ENCODE measurements at regions not wholly inside any gene's neighbourhood (a gene's known extent, or its start where the extent isn't known, plus 50 kb on each side); places are given as distances from the start of the nearest gene placed in this dataset.
"Not testable (repeated sequence)": the region's sequence is repeated elsewhere in the genome, so short reads cannot be mapped to it uniquely, and the experiment has no call there.

DNA sequence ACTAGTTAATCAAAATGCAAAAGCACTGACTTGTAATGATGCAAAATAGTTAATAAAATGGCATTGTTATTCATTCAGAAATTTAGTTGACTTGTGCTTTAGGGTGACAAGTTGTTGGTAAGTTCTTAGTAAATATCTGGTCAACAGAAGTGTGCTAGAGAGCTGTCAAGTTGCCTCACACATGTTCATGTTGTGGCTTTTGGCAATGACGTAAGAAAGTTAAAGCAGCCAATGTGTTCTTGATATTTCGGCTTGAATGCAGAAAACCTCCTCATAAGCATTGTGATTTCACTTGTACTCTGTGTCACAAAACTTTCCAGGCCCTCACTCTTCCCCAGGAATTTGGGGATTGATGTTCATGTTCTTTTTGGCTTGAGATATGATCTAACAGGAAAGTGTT is 626.7 kb downstream of the PRR16 start:
- TF ChIP-seq POLR2AphosphoS5 (IDR thresholded peaks at IDR 0.05) (no peak), EP300 (IDR thresholded peaks at IDR 0.05; ENCODE audit: low read depth) (no peak), POLR2A (IDR thresholded peaks at IDR 0.05) (no peak)
- TF ChIP-seq, protein P1, sequence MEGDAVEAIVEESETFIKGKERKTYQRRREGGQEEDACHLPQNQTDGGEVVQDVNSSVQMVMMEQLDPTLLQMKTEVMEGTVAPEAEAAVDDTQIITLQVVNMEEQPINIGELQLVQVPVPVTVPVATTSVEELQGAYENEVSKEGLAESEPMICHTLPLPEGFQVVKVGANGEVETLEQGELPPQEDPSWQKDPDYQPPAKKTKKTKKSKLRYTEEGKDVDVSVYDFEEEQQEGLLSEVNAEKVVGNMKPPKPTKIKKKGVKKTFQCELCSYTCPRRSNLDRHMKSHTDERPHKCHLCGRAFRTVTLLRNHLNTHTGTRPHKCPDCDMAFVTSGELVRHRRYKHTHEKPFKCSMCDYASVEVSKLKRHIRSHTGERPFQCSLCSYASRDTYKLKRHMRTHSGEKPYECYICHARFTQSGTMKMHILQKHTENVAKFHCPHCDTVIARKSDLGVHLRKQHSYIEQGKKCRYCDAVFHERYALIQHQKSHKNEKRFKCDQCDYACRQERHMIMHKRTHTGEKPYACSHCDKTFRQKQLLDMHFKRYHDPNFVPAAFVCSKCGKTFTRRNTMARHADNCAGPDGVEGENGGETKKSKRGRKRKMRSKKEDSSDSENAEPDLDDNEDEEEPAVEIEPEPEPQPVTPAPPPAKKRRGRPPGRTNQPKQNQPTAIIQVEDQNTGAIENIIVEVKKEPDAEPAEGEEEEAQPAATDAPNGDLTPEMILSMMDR (IDR thresholded peaks at IDR 0.05) = no peak
- intact Hi-C loops (cut with DNase I; ENCODE audit: low total_unique reads) = no loop called here
- 69% methylated on average over 2 of the region's 2 CpGs; no CpG with 5 or more reads in 1 of the 2 donors for WGBS, 2 donors (ENCODE audit: low coverage in 1 of 2)
- no peaks in the 10 kb centered on the region for H3K9me3 ChIP-seq
- in situ Hi-C loops (cut with MboI; ENCODE audit: low pct_ligation_motif_present in 1 of 4, low pct_unique_long_range_greater_than_20kb in 1 of 4, low sequenced_read_pairs in 3 of 4) = no loop called here
- no peak for DNase-seq
- no peak overlapping the region for H3K4me3 ChIP-seq
- no peaks in the 10 kb centered on the region for H3K36me3 ChIP-seq
- H3K4me1 ChIP-seq = no peaks in the 10 kb centered on the region
- H3K27me3 ChIP-seq = no peaks in the 10 kb centered on the region
- H3K27ac ChIP-seq = no peak overlapping the region

DNA sequence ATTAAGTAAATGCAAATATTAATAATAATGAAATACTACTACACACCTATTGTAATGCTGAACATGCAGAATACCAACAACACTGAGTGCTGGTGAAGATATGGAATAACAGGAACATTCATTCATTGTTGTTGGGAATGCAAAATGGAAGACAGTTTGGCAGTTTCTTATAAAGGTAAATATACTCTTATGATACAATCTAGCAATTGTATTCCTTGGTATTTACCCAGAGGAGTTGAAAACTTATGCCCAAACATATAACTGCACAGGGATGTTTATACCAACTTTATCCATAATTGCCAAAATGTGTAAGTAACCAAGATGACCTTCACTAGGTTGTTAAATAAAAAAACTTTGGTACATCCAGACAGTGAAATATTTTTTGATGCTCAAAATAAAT is 636.8 kb downstream of the PRR16 start:
- in situ Hi-C loops (cut with MboI; ENCODE audit: low pct_ligation_motif_present in 1 of 4, low pct_unique_long_range_greater_than_20kb in 1 of 4, low sequenced_read_pairs in 3 of 4) = no loop called here
- no peak for DNase-seq

DNA sequence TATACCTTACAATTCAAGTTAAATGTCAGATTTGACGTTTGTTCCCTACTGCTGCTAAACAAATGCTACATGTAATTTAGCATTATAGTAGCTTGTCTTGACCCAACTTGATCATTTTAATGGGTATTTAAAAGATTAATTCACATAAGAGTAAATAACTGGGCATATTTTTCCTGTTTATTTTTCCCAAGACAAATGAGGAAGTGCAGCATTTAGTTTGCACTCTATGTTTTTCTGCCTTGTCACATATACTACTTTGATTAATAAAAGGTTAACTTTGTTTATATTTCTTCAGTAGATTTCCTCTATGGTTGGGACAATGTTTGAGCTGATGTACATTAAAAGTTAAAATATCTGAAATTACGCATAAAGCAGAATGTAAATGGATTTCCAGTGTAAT is 641.8 kb downstream of the PRR16 start:
- no peaks in the 10 kb centered on the region for H3K27me3 ChIP-seq
- intact Hi-C loops (cut with DNase I; ENCODE audit: low total_unique reads) (no loop called here), in situ Hi-C loops (cut with MboI; ENCODE audit: low pct_ligation_motif_present in 1 of 4, low pct_unique_long_range_greater_than_20kb in 1 of 4, low sequenced_read_pairs in 3 of 4) (no loop called here)
- no peaks in the 10 kb centered on the region for H3K36me3 ChIP-seq
- H3K4me1 ChIP-seq = no peaks in the 10 kb centered on the region
- H3K27ac ChIP-seq = no peak overlapping the region
- DNase-seq = no peak
- TF ChIP-seq, protein P1 (IDR thresholded peaks at IDR 0.05) = no peak
- TF ChIP-seq EP300 (IDR thresholded peaks at IDR 0.05; ENCODE audit: low read depth) (no peak), POLR2A (IDR thresholded peaks at IDR 0.05) (no peak), POLR2AphosphoS5 (IDR thresholded peaks at IDR 0.05) (no peak)
- H3K4me3 ChIP-seq = no peak overlapping the region
- no peaks in the 10 kb centered on the region for H3K9me3 ChIP-seq
- 70 to 84% methylated on average over 2 of the region's 2 CpGs for WGBS, 2 donors (ENCODE audit: low coverage in 1 of 2)

More for the DNA sequence above, 636.8 kb downstream of the PRR16 start:
- Histone ChIP-seq H3K36me3 (no peaks in the 10 kb centered on the region), H3K27me3 (no peaks in the 10 kb centered on the region), H3K9me3 (no peaks in the 10 kb centered on the region), H3K4me3 (no peak overlapping the region), H3K27ac (no peak overlapping the region), H3K4me1 (no peaks in the 10 kb centered on the region)
- no peak for TF ChIP-seq POLR2AphosphoS5 (IDR thresholded peaks at IDR 0.05)
- no peak for TF ChIP-seq POLR2A (IDR thresholded peaks at IDR 0.05)
- TF ChIP-seq, protein P1 (IDR thresholded peaks at IDR 0.05) = no peak
- TF ChIP-seq EP300 (IDR thresholded peaks at IDR 0.05; ENCODE audit: low read depth) = no peak
- intact Hi-C loops (cut with DNase I; ENCODE audit: low total_unique reads) = no loop called here

DNA sequence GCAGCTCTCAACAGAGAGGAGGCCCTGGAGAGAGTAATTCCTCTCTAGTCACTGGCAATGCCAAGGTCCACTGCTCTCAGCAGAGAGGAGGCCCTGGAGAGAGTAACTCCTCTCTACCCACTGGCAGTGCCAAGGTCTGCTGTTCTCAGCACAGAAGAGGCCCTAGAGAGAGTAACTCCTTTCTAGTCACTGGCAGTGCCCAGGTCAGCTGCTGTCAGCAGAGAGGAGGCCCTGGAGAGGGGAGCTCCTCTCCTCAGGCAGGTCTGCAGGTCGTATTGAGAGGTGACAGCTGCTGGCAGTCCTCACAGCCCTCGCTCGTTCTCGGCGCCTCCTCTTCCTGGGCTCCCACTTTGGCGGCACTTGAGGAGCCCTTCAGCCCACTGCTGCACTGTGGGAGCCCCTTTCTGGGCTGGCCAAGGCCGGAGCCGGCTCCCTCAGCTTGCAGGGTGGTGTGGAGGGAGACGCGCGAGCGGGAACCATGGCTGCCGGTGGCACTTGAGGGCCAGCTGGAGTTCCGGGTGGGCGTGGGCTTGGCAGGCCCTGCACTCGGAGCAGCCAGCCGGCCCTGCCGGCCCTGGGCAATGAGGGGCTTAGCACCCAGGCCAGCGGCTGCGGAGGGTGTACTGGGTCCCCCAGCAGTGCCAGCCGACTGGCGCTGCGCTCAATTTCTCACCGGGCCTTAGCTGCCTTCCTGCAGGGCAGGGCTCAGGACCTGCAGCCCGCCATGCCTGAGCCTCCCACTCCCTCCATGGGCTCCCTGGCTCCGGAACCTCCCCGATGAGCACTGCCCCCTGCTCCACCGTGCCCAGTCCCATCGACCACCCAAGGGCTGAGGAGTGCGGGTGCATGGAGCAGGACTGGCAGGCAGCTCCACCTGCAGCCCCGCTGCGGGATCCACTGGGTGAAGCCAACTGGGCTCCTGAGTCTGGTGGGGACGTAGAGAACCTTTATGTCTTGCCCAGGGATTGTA is 642.9 kb downstream of the PRR16 start:
- in situ Hi-C loops (cut with MboI; ENCODE audit: low pct_ligation_motif_present in 1 of 4, low pct_unique_long_range_greater_than_20kb in 1 of 4, low sequenced_read_pairs in 3 of 4); H3K27ac ChIP-seq; H3K4me1 ChIP-seq; H3K4me3 ChIP-seq; H3K9me3 ChIP-seq; intact Hi-C loops (cut with DNase I; ENCODE audit: low total_unique reads); H3K36me3 ChIP-seq; DNase-seq; H3K27me3 ChIP-seq: not testable (repeated sequence)
- WGBS, 2 donors (ENCODE audit: low coverage in 1 of 2) = 82% methylated on average over 17 of the region's 33 CpGs; no CpG with 5 or more reads in 1 of the 2 donors

Data from transverse colon (tissue), 4 donors.